PC-9 (cell line): ENCODE measurements at regions not wholly inside any gene's neighbourhood (a gene's known extent, or its start where the extent isn't known, plus 50 kb on each side); places are given as distances from the start of the nearest gene placed in this dataset.
"Not testable (repeated sequence)": the region's sequence is repeated elsewhere in the genome, so short reads cannot be mapped to it uniquely, and the experiment has no call there.

Experiments
- BruUV-seq: library from RNA; stranded (reverse); fragments of 400-500 nt; replicated peaks from 2 replicates; lab custom pipeline; 2021; lab: Mats Ljungman, UMichigan
- CTCF ChIA-PET: fragments of 300-600 bp; sonication (Branson Sonifier 250); formaldehyde crosslinking; loops from one replicate; lab custom pipeline; 2022; ENCODE audit warnings: antibody characterized with exemption; lab: Charles Lee
- POLR2A ChIA-PET: fragments of 300-600 bp; sonication (Branson Sonifier 250); formaldehyde crosslinking; loops from one replicate; lab custom pipeline; 2022; ENCODE audit warnings: antibody characterized with exemption; ENCODE audit not compliant: unreplicated experiment; lab: Charles Lee
- DNase-seq, 2 experiments: peaks; one replicate each; pipeline versions ENCODE4 v3.0.0 to v3.0.0-alpha.2; 2015 to 2022; ENCODE audit warnings: mixed read lengths in 1 of 2
- H2AFZ ChIP-seq: fragments of 200-600 bp; sonication (generic); 2 replicates; pipeline ENCODE4 v1.8.1; 2017; ENCODE audit warnings: antibody characterized with exemption
- H3F3A ChIP-seq: fragments of 200-600 bp; sonication (generic); 2 replicates; pipeline ENCODE4 v1.8.1; 2017; ENCODE audit warnings: antibody characterized with exemption, mild to moderate bottlenecking, low read depth; ENCODE audit not compliant: insufficient read depth
- H3K27ac ChIP-seq: fragments of 200-600 bp; sonication (generic); 2 replicates; pipeline ENCODE4 v1.6.1; 2016; ENCODE audit warnings: mixed run types
- H3K27me3 ChIP-seq: fragments of 200-600 bp; sonication (generic); 2 replicates; pipeline ENCODE4 v1.6.1; 2016; ENCODE audit warnings: low read depth, mixed run types; ENCODE audit not compliant: insufficient read depth
- H3K36me3 ChIP-seq: fragments of 200-600 bp; sonication (generic); 2 replicates; pipeline ENCODE4 v1.6.1; 2016; ENCODE audit warnings: low read depth, mixed run types
- H3K4me1 ChIP-seq: fragments of 200-600 bp; sonication (generic); replicated peaks from 2 replicates; pipeline ENCODE4 v1.6.1; 2016; ENCODE audit warnings: mixed run types; ENCODE audit not compliant: insufficient read depth
- H3K4me2 ChIP-seq: fragments of 200-600 bp; sonication (generic); 2 replicates; pipeline ENCODE4 v1.6.1; 2017; ENCODE audit warnings: mixed run types
- H3K4me3 ChIP-seq: fragments of 200-600 bp; sonication (generic); 2 replicates; pipeline ENCODE4 v1.6.1; 2016; ENCODE audit warnings: mixed run types
- H3K79me2 ChIP-seq: fragments of 200-600 bp; sonication (generic); 2 replicates; pipeline ENCODE4 v1.6.1; 2017; ENCODE audit warnings: low read depth, mixed run types
- H3K9me2 ChIP-seq: fragments of 200-600 bp; sonication (generic); 2 replicates; pipeline ENCODE4 v1.8.1; 2017; ENCODE audit warnings: mild to moderate bottlenecking; ENCODE audit not compliant: insufficient read depth
- H3K9me3 ChIP-seq: fragments of 200-600 bp; sonication (generic); 2 replicates; pipeline ENCODE4 v1.8.1; 2016; ENCODE audit warnings: low read depth; ENCODE audit not compliant: insufficient read depth
- H4K20me1 ChIP-seq: fragments of 200-600 bp; sonication (generic); 2 replicates; pipeline ENCODE4 v1.8.1; 2017; ENCODE audit not compliant: insufficient read depth
- CTCF ChIP-seq: fragments of 200-600 bp; sonication (generic); conservative IDR thresholded peaks from 2 replicates; pipeline ENCODE4 v1.6.1; 2017; ENCODE audit warnings: mixed run types, antibody characterized with exemption, mild to moderate bottlenecking, moderate library complexity
- EZH2 ChIP-seq: fragments of 200-600 bp; sonication (generic); IDR thresholded peaks from 2 replicates; pipeline ENCODE4 v1.8.0; 2017; ENCODE audit warnings: antibody characterized with exemption, low read depth
- intact Hi-C: fragments of 100-400 bp; cut with micrococcal nuclease; formaldehyde crosslinking; loops from one replicate; pipeline ENCODE4 v1.10.0; 2022; ENCODE audit not compliant: unreplicated experiment

- Histone ChIP-seq H3K79me2 (no peaks in the 10 kb centered on the region), H3K9me3 (no peaks in the 10 kb centered on the region), H3K9me2 (no peaks in the 10 kb centered on the region), H2AFZ (no peak overlapping the region), H3F3A (no peaks in the 10 kb centered on the region), H3K36me3 (no peaks in the 10 kb centered on the region), H3K4me3 (no peak overlapping the region), H3K27me3 (no peaks in the 10 kb centered on the region), H3K4me1 (no peaks in the 10 kb centered on the region), H3K27ac (no peak overlapping the region), H4K20me1 (no peaks in the 10 kb centered on the region), H3K4me2 (no peak overlapping the region)
- intact Hi-C loops: no loop called here
- POLR2A ChIA-PET: no interaction called here
- TF ChIP-seq EZH2 (no peak), CTCF (no peak)
- no peak for DNase-seq
- no TSS peak for BruUV-seq
- CTCF ChIA-PET: no interaction called here
Measured at GRCh38 chr4:54446581-54446980, 211.2 kb upstream of the KIT start.

- Histone ChIP-seq H3K36me3 (no peaks in the 10 kb centered on the region), H3K27ac (no peak overlapping the region), H3K4me1 (no peaks in the 10 kb centered on the region), H3K9me3 (no peaks in the 10 kb centered on the region), H3K79me2 (no peaks in the 10 kb centered on the region), H3F3A (no peaks in the 10 kb centered on the region), H3K9me2 (no peaks in the 10 kb centered on the region), H2AFZ (no peak overlapping the region), H4K20me1 (no peaks in the 10 kb centered on the region), H3K27me3 (no peaks in the 10 kb centered on the region), H3K4me2 (no peak overlapping the region), H3K4me3 (no peak overlapping the region)
- ChIA-PET CTCF (no interaction called here), POLR2A (no interaction called here)
- TF ChIP-seq CTCF (no peak), EZH2 (no peak)
- no peak for DNase-seq
- intact Hi-C loops: no loop called here
- no TSS peak for BruUV-seq
Measured at GRCh38 chr4:54447304-54447703, 210.5 kb upstream of the KIT start.

GRCh38 chr4:54449999-54450398, 207.8 kb upstream of the KIT start:
- no peaks in the 10 kb centered on the region for H3K27me3 ChIP-seq
- ChIA-PET POLR2A (no interaction called here), CTCF (no interaction called here)
- H3K4me2 ChIP-seq: no peak overlapping the region
- H3K9me2 ChIP-seq: no peaks in the 10 kb centered on the region
- no peaks in the 10 kb centered on the region for H3K36me3 ChIP-seq
- no peaks in the 10 kb centered on the region for H3K4me1 ChIP-seq
- H3F3A ChIP-seq: no peaks in the 10 kb centered on the region
- no peak overlapping the region for H3K27ac ChIP-seq
- no peak overlapping the region for H2AFZ ChIP-seq
- DNase-seq: no peak
- BruUV-seq: no TSS peak
- H4K20me1 ChIP-seq: no peaks in the 10 kb centered on the region
- no peaks in the 10 kb centered on the region for H3K79me2 ChIP-seq
- no peaks in the 10 kb centered on the region for H3K9me3 ChIP-seq
- no peak for TF ChIP-seq EZH2
- TF ChIP-seq CTCF: no peak
- no peak overlapping the region for H3K4me3 ChIP-seq
- intact Hi-C loops: no loop called here

- H3K4me3 ChIP-seq, H3F3A ChIP-seq, POLR2A ChIA-PET, H4K20me1 ChIP-seq, H3K36me3 ChIP-seq, H3K27ac ChIP-seq, DNase-seq, H3K4me2 ChIP-seq, CTCF ChIA-PET, BruUV-seq, H3K9me3 ChIP-seq, intact Hi-C loops, H2AFZ ChIP-seq, H3K79me2 ChIP-seq, H3K9me2 ChIP-seq, H3K4me1 ChIP-seq, H3K27me3 ChIP-seq: not testable (repeated sequence)
Measured at GRCh38 chr4:54466960-54467359, 190.8 kb upstream of the KIT start.
